ENCODE measurements at regions not wholly inside any gene's neighbourhood (a gene's known extent, or its start where the extent isn't known, plus 50 kb on each side); places are given as distances from the start of the nearest gene placed in this dataset.

DNA sequence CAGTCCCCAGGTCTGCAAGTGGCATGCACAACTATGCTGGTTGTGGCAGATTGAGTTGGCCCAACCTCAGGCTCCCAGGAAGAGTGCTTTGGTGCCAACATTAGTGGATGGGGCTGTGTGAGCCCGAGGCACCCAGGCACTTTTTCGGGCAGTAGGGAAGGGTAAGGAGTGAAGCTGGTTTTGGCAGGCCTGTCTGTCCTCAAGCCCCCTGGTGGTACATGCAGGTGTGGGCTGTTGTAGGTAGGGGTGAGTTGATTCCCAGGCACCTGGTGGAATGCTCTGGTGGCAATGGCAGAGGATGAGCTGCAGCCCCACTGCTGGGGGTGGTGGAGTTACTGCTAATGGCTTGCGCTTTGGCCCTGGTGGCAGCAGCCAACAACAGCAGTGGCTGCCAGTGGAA, 723.7 kb upstream of the SLITRK1 start:
- ChIA-PET POLR2A (no interaction called here), CTCF (interaction anchor here (1.1 kb wide), 1 partner anchor 16 kb away, joined by 5 read pairs; no protein-coding TSS in a partner anchor)
- Mint-ChIP-seq H3K27ac (no peak overlapping the region), H3K27me3 (ENCODE audit: low read depth) (no peaks in the 10 kb centered on the region), H3K36me3 (no peaks in the 10 kb centered on the region), H3K9me3 (no peaks in the 10 kb centered on the region), H3K4me3 (no peak overlapping the region), H3K4me1 (peaks cover 3% of the 10 kb centered on the region; the same call in 1 of the 2 replicates)
- ATAC-seq = peak; percentile 93
- DNase-seq (ENCODE audit: low spot score) = peak; percentile 28
- TF ChIP-seq, protein P1, sequence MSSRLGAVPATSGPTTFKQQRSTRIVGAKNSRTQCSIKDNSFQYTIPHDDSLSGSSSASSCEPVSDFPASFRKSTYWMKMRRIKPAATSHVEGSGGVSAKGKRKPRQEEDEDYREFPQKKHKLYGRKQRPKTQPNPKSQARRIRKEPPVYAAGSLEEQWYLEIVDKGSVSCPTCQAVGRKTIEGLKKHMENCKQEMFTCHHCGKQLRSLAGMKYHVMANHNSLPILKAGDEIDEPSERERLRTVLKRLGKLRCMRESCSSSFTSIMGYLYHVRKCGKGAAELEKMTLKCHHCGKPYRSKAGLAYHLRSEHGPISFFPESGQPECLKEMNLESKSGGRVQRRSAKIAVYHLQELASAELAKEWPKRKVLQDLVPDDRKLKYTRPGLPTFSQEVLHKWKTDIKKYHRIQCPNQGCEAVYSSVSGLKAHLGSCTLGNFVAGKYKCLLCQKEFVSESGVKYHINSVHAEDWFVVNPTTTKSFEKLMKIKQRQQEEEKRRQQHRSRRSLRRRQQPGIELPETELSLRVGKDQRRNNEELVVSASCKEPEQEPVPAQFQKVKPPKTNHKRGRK (CRISPR knock-in tag; IDR thresholded peaks at IDR 0.05; ENCODE audit: borderline replicate concordance) = no peak
- TF ChIP-seq, protein P2, sequence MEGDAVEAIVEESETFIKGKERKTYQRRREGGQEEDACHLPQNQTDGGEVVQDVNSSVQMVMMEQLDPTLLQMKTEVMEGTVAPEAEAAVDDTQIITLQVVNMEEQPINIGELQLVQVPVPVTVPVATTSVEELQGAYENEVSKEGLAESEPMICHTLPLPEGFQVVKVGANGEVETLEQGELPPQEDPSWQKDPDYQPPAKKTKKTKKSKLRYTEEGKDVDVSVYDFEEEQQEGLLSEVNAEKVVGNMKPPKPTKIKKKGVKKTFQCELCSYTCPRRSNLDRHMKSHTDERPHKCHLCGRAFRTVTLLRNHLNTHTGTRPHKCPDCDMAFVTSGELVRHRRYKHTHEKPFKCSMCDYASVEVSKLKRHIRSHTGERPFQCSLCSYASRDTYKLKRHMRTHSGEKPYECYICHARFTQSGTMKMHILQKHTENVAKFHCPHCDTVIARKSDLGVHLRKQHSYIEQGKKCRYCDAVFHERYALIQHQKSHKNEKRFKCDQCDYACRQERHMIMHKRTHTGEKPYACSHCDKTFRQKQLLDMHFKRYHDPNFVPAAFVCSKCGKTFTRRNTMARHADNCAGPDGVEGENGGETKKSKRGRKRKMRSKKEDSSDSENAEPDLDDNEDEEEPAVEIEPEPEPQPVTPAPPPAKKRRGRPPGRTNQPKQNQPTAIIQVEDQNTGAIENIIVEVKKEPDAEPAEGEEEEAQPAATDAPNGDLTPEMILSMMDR (IDR thresholded peaks at IDR 0.05) = peak; percentile 24; the same call in 1 of the 2 replicates
- TF ChIP-seq, protein P3, sequence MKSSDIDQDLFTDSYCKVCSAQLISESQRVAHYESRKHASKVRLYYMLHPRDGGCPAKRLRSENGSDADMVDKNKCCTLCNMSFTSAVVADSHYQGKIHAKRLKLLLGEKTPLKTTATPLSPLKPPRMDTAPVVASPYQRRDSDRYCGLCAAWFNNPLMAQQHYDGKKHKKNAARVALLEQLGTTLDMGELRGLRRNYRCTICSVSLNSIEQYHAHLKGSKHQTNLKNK (CRISPR knock-in tag; IDR thresholded peaks at IDR 0.05) = no peak

DNA sequence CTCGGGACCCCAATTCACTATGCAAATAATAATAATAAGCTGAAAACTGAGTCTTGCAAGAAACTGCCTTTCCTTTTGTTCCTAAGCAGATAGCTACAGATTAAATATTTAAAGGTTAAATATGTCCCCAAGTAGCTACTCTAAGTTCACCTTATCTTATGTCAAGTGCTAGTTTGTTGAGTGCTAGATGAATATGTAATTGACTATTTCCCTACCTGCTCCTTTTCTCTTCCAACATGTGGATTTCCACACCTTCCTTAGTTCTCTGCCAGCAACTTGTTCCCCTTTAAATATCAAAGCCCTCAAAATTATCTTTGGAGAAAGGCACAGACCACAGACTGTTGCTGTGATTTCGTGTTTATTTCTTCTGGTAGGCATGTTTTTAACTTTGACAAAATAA, 709.2 kb upstream of the SLITRK1 start:
- DNase-seq (ENCODE audit: low spot score) = no peak
- TF ChIP-seq ZNF423 (CRISPR knock-in tag; IDR thresholded peaks at IDR 0.05) (no peak), SP1 (CRISPR knock-in tag; conservative IDR thresholded peaks at IDR 0.05) (no peak), ZNF317 (CRISPR knock-in tag; IDR thresholded peaks at IDR 0.05; ENCODE audit: borderline replicate concordance, low read depth) (no peak), MYBL2 (CRISPR knock-in tag; IDR thresholded peaks at IDR 0.05) (no peak), FOXK1 (CRISPR knock-in tag; IDR thresholded peaks at IDR 0.05) (no peak), ZNF232 (CRISPR knock-in tag; IDR thresholded peaks at IDR 0.05) (no peak), NFYB (CRISPR knock-in tag; conservative IDR thresholded peaks at IDR 0.05; ENCODE audit: low read depth) (no peak), SMAD3 (CRISPR knock-in tag; IDR thresholded peaks at IDR 0.05; ENCODE audit: borderline replicate concordance) (no peak)
- TF ChIP-seq, protein P4, sequence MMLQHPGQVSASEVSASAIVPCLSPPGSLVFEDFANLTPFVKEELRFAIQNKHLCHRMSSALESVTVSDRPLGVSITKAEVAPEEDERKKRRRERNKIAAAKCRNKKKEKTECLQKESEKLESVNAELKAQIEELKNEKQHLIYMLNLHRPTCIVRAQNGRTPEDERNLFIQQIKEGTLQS (CRISPR knock-in tag; conservative IDR thresholded peaks at IDR 0.05) = no peak
- TF ChIP-seq, protein P5, sequence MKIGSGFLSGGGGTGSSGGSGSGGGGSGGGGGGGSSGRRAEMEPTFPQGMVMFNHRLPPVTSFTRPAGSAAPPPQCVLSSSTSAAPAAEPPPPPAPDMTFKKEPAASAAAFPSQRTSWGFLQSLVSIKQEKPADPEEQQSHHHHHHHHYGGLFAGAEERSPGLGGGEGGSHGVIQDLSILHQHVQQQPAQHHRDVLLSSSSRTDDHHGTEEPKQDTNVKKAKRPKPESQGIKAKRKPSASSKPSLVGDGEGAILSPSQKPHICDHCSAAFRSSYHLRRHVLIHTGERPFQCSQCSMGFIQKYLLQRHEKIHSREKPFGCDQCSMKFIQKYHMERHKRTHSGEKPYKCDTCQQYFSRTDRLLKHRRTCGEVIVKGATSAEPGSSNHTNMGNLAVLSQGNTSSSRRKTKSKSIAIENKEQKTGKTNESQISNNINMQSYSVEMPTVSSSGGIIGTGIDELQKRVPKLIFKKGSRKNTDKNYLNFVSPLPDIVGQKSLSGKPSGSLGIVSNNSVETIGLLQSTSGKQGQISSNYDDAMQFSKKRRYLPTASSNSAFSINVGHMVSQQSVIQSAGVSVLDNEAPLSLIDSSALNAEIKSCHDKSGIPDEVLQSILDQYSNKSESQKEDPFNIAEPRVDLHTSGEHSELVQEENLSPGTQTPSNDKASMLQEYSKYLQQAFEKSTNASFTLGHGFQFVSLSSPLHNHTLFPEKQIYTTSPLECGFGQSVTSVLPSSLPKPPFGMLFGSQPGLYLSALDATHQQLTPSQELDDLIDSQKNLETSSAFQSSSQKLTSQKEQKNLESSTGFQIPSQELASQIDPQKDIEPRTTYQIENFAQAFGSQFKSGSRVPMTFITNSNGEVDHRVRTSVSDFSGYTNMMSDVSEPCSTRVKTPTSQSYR (CRISPR knock-in tag; IDR thresholded peaks at IDR 0.05) = no peak
- TF ChIP-seq, protein P6, sequence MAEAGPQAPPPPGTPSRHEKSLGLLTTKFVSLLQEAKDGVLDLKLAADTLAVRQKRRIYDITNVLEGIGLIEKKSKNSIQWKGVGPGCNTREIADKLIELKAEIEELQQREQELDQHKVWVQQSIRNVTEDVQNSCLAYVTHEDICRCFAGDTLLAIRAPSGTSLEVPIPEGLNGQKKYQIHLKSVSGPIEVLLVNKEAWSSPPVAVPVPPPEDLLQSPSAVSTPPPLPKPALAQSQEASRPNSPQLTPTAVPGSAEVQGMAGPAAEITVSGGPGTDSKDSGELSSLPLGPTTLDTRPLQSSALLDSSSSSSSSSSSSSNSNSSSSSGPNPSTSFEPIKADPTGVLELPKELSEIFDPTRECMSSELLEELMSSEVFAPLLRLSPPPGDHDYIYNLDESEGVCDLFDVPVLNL (CRISPR knock-in tag; IDR thresholded peaks at IDR 0.05; ENCODE audit: borderline replicate concordance, low read depth) = no peak
- TF ChIP-seq, protein P7, sequence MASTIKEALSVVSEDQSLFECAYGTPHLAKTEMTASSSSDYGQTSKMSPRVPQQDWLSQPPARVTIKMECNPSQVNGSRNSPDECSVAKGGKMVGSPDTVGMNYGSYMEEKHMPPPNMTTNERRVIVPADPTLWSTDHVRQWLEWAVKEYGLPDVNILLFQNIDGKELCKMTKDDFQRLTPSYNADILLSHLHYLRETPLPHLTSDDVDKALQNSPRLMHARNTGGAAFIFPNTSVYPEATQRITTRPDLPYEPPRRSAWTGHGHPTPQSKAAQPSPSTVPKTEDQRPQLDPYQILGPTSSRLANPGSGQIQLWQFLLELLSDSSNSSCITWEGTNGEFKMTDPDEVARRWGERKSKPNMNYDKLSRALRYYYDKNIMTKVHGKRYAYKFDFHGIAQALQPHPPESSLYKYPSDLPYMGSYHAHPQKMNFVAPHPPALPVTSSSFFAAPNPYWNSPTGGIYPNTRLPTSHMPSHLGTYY (CRISPR knock-in tag; IDR thresholded peaks at IDR 0.05) = no peak
- TF ChIP-seq, protein P8, sequence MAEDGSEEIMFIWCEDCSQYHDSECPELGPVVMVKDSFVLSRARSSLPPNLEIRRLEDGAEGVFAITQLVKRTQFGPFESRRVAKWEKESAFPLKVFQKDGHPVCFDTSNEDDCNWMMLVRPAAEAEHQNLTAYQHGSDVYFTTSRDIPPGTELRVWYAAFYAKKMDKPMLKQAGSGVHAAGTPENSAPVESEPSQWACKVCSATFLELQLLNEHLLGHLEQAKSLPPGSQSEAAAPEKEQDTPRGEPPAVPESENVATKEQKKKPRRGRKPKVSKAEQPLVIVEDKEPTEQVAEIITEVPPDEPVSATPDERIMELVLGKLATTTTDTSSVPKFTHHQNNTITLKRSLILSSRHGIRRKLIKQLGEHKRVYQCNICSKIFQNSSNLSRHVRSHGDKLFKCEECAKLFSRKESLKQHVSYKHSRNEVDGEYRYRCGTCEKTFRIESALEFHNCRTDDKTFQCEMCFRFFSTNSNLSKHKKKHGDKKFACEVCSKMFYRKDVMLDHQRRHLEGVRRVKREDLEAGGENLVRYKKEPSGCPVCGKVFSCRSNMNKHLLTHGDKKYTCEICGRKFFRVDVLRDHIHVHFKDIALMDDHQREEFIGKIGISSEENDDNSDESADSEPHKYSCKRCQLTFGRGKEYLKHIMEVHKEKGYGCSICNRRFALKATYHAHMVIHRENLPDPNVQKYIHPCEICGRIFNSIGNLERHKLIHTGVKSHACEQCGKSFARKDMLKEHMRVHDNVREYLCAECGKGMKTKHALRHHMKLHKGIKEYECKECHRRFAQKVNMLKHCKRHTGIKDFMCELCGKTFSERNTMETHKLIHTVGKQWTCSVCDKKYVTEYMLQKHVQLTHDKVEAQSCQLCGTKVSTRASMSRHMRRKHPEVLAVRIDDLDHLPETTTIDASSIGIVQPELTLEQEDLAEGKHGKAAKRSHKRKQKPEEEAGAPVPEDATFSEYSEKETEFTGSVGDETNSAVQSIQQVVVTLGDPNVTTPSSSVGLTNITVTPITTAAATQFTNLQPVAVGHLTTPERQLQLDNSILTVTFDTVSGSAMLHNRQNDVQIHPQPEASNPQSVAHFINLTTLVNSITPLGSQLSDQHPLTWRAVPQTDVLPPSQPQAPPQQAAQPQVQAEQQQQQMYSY (CRISPR knock-in tag; IDR thresholded peaks at IDR 0.05) = no peak
- no peaks in the 10 kb centered on the region for H3K27me3 Mint-ChIP-seq (ENCODE audit: low read depth)
- H3K4me3 Mint-ChIP-seq = no peak overlapping the region
- H3K9me3 Mint-ChIP-seq = 0 out of 2 replicates have a peak, but pooled peaks cover 3% of the 10 kb centered on the region
- CTCF ChIA-PET = no interaction called here
- POLR2A ChIA-PET = no interaction called here
- ATAC-seq = no peak
- peaks cover 29% of the 10 kb centered on the region for H3K4me1 Mint-ChIP-seq
- no peaks in the 10 kb centered on the region for H3K36me3 Mint-ChIP-seq
- no peak overlapping the region for H3K27ac Mint-ChIP-seq
